ENCODE measurements at regions not wholly inside any gene's neighbourhood (a gene's known extent, or its start where the extent isn't known, plus 50 kb on each side); places are given as distances from the start of the nearest gene placed in this dataset.

- H3K4me3 ChIP-seq (ENCODE audit: low read depth, low read length): no peak overlapping the region
- DNase-seq (ENCODE audit: low read depth): no peak
- no peak for TF ChIP-seq CTCF (conservative IDR thresholded peaks at IDR 0.05; ENCODE audit: low read depth, low read length)
Observed at GRCh38 chr12:13489246-13489645, 292.7 kb downstream of the EMP1 start.

- TF ChIP-seq CTCF (conservative IDR thresholded peaks at IDR 0.05; ENCODE audit: low read depth, low read length): no peak
- H3K4me3 ChIP-seq (ENCODE audit: low read depth, low read length): no peak overlapping the region
- no peak for DNase-seq (ENCODE audit: low read depth)
Observed at GRCh38 chr12:13487326-13487725, 290.8 kb downstream of the EMP1 start.

- TF ChIP-seq CTCF (conservative IDR thresholded peaks at IDR 0.05; ENCODE audit: low read depth, low read length): no peak
- H3K4me3 ChIP-seq (ENCODE audit: low read depth, low read length): no peak overlapping the region
- no peak for DNase-seq (ENCODE audit: low read depth)
Observed at GRCh38 chr12:13486794-13487193, 290.3 kb downstream of the EMP1 start.

- H3K4me3 ChIP-seq (ENCODE audit: low read depth, low read length): no peak overlapping the region
- no peak for TF ChIP-seq CTCF (conservative IDR thresholded peaks at IDR 0.05; ENCODE audit: low read depth, low read length)
- DNase-seq (ENCODE audit: low read depth): no peak
Observed at GRCh38 chr12:13478650-13479181, 282.2 kb downstream of the EMP1 start.

GRCh38 chr12:13474381-13474780 is 277.9 kb downstream of the EMP1 start:
- DNase-seq (ENCODE audit: low read depth): no peak
- TF ChIP-seq CTCF (conservative IDR thresholded peaks at IDR 0.05; ENCODE audit: low read depth, low read length): no peak
- H3K4me3 ChIP-seq (ENCODE audit: low read depth, low read length): no peak overlapping the region

- no peak for TF ChIP-seq CTCF (conservative IDR thresholded peaks at IDR 0.05; ENCODE audit: low read depth, low read length)
- no peak overlapping the region for H3K4me3 ChIP-seq (ENCODE audit: low read depth, low read length)
- DNase-seq (ENCODE audit: low read depth): no peak
Observed at GRCh38 chr12:13472690-13473089, 276.2 kb downstream of the EMP1 start.

- DNase-seq (ENCODE audit: low read depth): no peak
- TF ChIP-seq CTCF (conservative IDR thresholded peaks at IDR 0.05; ENCODE audit: low read depth, low read length): no peak
Observed at GRCh38 chr12:13471471-13471870, 274.9 kb downstream of the EMP1 start.

More at GRCh38 chr12:13471471-13471870, 274.9 kb downstream of the EMP1 start:
- no peak overlapping the region for H3K4me3 ChIP-seq (ENCODE audit: low read depth, low read length)

Data from epithelial cell of proximal tubule (primary cell).